Stimulated activated memory B cell treated with anti-CD40 and anti-IgM and Interleukin-4, amounts not matched to agents 10 μg/mL and 1 μg/mL and 100 μg/mL, for 72 hours (primary cell): ENCODE measurements at regions not wholly inside any gene's neighbourhood (a gene's known extent, or its start where the extent isn't known, plus 50 kb on each side); places are given as distances from the start of the nearest gene placed in this dataset.

ENCODE experiments used
- ATAC-seq: fragments of 150-1000 bp; cut with Tn5 transposase; 2 replicates; pipeline ENCODE4 v1.10.0; 2021
- H3K27ac Mint-ChIP-seq: one replicate; pipeline ENCODE4 v1.8.0; 2022; ENCODE audit warnings: mild to moderate bottlenecking, mixed read lengths
- H3K27me3 Mint-ChIP-seq: one replicate; pipeline ENCODE4 v1.8.0; 2022; ENCODE audit warnings: mixed read lengths
- H3K36me3 Mint-ChIP-seq: one replicate; pipeline ENCODE4 v1.8.0; 2022; ENCODE audit warnings: mixed read lengths
- H3K4me1 Mint-ChIP-seq: one replicate; pipeline ENCODE4 v1.8.0; 2022; ENCODE audit warnings: mixed read lengths
- H3K4me3 Mint-ChIP-seq: one replicate; pipeline ENCODE4 v1.8.0; 2022; ENCODE audit warnings: mild to moderate bottlenecking, moderate library complexity, mixed read lengths
- H3K9me3 Mint-ChIP-seq: one replicate; pipeline ENCODE4 v1.8.0; 2022; ENCODE audit warnings: mixed read lengths

GRCh38 chr22:49415151-49415951 is 412.3 kb downstream of the BRD1 start:
- no peak overlapping the region for H3K4me3 Mint-ChIP-seq
- peaks cover 20% of the 10 kb centered on the region for H3K27me3 Mint-ChIP-seq
- H3K36me3 Mint-ChIP-seq = peaks cover 5% of the 10 kb centered on the region
- peaks cover 3% of the 10 kb centered on the region for H3K9me3 Mint-ChIP-seq
- no peaks in the 10 kb centered on the region for H3K4me1 Mint-ChIP-seq
- no peak overlapping the region for H3K27ac Mint-ChIP-seq
- no peak for ATAC-seq

GRCh38 chr22:49413551-49413950 is 414.1 kb downstream of the BRD1 start:
- no peak for ATAC-seq
- no peaks in the 10 kb centered on the region for H3K4me1 Mint-ChIP-seq
- no peak overlapping the region for H3K4me3 Mint-ChIP-seq
- peaks cover 4% of the 10 kb centered on the region for H3K9me3 Mint-ChIP-seq
- H3K36me3 Mint-ChIP-seq = peaks cover 5% of the 10 kb centered on the region
- H3K27ac Mint-ChIP-seq = no peak overlapping the region
- peaks cover 20% of the 10 kb centered on the region for H3K27me3 Mint-ChIP-seq

GRCh38 chr22:49413146-49413545 is 414.5 kb downstream of the BRD1 start:
- peaks cover 4% of the 10 kb centered on the region for H3K9me3 Mint-ChIP-seq
- H3K27ac Mint-ChIP-seq = no peak overlapping the region
- H3K27me3 Mint-ChIP-seq = peaks cover 20% of the 10 kb centered on the region
- H3K4me1 Mint-ChIP-seq = no peaks in the 10 kb centered on the region
- H3K4me3 Mint-ChIP-seq = no peak overlapping the region
- peaks cover 5% of the 10 kb centered on the region for H3K36me3 Mint-ChIP-seq
- ATAC-seq = no peak

GRCh38 chr22:49412236-49412635 is 415.4 kb downstream of the BRD1 start:
- Mint-ChIP-seq H3K27ac (no peak overlapping the region), H3K9me3 (peaks cover 4% of the 10 kb centered on the region), H3K27me3 (peaks cover 20% of the 10 kb centered on the region), H3K4me3 (no peak overlapping the region), H3K36me3 (peaks cover 5% of the 10 kb centered on the region), H3K4me1 (no peaks in the 10 kb centered on the region)
- ATAC-seq = no peak

- ATAC-seq = no peak
- H3K27me3 Mint-ChIP-seq = peaks cover 20% of the 10 kb centered on the region
- no peaks in the 10 kb centered on the region for H3K4me1 Mint-ChIP-seq
- peaks cover 3% of the 10 kb centered on the region for H3K36me3 Mint-ChIP-seq
- no peak overlapping the region for H3K4me3 Mint-ChIP-seq
- peaks cover 4% of the 10 kb centered on the region for H3K9me3 Mint-ChIP-seq
- no peak overlapping the region for H3K27ac Mint-ChIP-seq
Measured at GRCh38 chr22:49411236-49411635, 416.4 kb downstream of the BRD1 start.

GRCh38 chr22:49408102-49408836 is 419.4 kb downstream of the BRD1 start:
- Mint-ChIP-seq H3K27ac (no peak overlapping the region), H3K4me1 (no peaks in the 10 kb centered on the region), H3K36me3 (no peaks in the 10 kb centered on the region), H3K9me3 (peaks cover 4% of the 10 kb centered on the region), H3K27me3 (peaks cover 28% of the 10 kb centered on the region), H3K4me3 (no peak overlapping the region)
- no peak for ATAC-seq

GRCh38 chr22:49406879-49407587 is 420.6 kb downstream of the BRD1 start:
- Mint-ChIP-seq H3K9me3 (peaks cover 4% of the 10 kb centered on the region), H3K27me3 (peaks cover 24% of the 10 kb centered on the region), H3K36me3 (no peaks in the 10 kb centered on the region), H3K4me3 (no peak overlapping the region), H3K4me1 (no peaks in the 10 kb centered on the region), H3K27ac (no peak overlapping the region)
- ATAC-seq = no peak

- Mint-ChIP-seq H3K36me3 (no peaks in the 10 kb centered on the region), H3K27me3 (peaks cover 15% of the 10 kb centered on the region), H3K27ac (no peak overlapping the region), H3K4me1 (no peaks in the 10 kb centered on the region), H3K9me3 (peaks cover 4% of the 10 kb centered on the region), H3K4me3 (no peak overlapping the region)
- no peak for ATAC-seq
Measured at GRCh38 chr22:49406047-49406650, 421.5 kb downstream of the BRD1 start.

GRCh38 chr22:49405590-49405989 is 422.1 kb downstream of the BRD1 start:
- no peak for ATAC-seq
- no peaks in the 10 kb centered on the region for H3K36me3 Mint-ChIP-seq
- H3K27me3 Mint-ChIP-seq = peaks cover 13% of the 10 kb centered on the region
- no peak overlapping the region for H3K4me3 Mint-ChIP-seq
- no peaks in the 10 kb centered on the region for H3K4me1 Mint-ChIP-seq
- no peak overlapping the region for H3K27ac Mint-ChIP-seq
- H3K9me3 Mint-ChIP-seq = peaks cover 4% of the 10 kb centered on the region

- H3K4me1 Mint-ChIP-seq = no peaks in the 10 kb centered on the region
Measured at GRCh38 chr22:49404576-49405241, 423.0 kb downstream of the BRD1 start.

GRCh38 chr22:49404020-49404419 is 423.7 kb downstream of the BRD1 start:
- no peaks in the 10 kb centered on the region for H3K36me3 Mint-ChIP-seq
- H3K4me3 Mint-ChIP-seq = no peak overlapping the region
- H3K27ac Mint-ChIP-seq = no peak overlapping the region
- ATAC-seq = no peak
- no peaks in the 10 kb centered on the region for H3K9me3 Mint-ChIP-seq
- H3K27me3 Mint-ChIP-seq = peaks cover 13% of the 10 kb centered on the region
- H3K4me1 Mint-ChIP-seq = no peaks in the 10 kb centered on the region

More at GRCh38 chr22:49404576-49405241, 423.0 kb downstream of the BRD1 start:
- H3K36me3 Mint-ChIP-seq = no peaks in the 10 kb centered on the region
- peaks cover 13% of the 10 kb centered on the region for H3K27me3 Mint-ChIP-seq
- H3K4me3 Mint-ChIP-seq = no peak overlapping the region
- peaks cover 4% of the 10 kb centered on the region for H3K9me3 Mint-ChIP-seq
- no peak for ATAC-seq
- H3K27ac Mint-ChIP-seq = no peak overlapping the region

- Mint-ChIP-seq H3K27me3 (peaks cover 13% of the 10 kb centered on the region), H3K27ac (no peak overlapping the region), H3K4me1 (no peaks in the 10 kb centered on the region), H3K4me3 (no peak overlapping the region), H3K36me3 (no peaks in the 10 kb centered on the region), H3K9me3 (no peaks in the 10 kb centered on the region)
- no peak for ATAC-seq
Measured at GRCh38 chr22:49403102-49403501, 424.6 kb downstream of the BRD1 start.

GRCh38 chr22:49402169-49402568 is 425.5 kb downstream of the BRD1 start:
- Mint-ChIP-seq H3K4me1 (no peaks in the 10 kb centered on the region), H3K36me3 (no peaks in the 10 kb centered on the region), H3K9me3 (no peaks in the 10 kb centered on the region), H3K27me3 (peaks cover 13% of the 10 kb centered on the region), H3K27ac (no peak overlapping the region), H3K4me3 (no peak overlapping the region)
- ATAC-seq = no peak

GRCh38 chr22:49400941-49401598 is 426.6 kb downstream of the BRD1 start:
- peaks cover 13% of the 10 kb centered on the region for H3K27me3 Mint-ChIP-seq
- H3K27ac Mint-ChIP-seq = no peak overlapping the region
- no peak overlapping the region for H3K4me3 Mint-ChIP-seq
- no peaks in the 10 kb centered on the region for H3K36me3 Mint-ChIP-seq
- H3K4me1 Mint-ChIP-seq = no peaks in the 10 kb centered on the region
- no peak for ATAC-seq
- no peaks in the 10 kb centered on the region for H3K9me3 Mint-ChIP-seq
